ENCODE measurements at regions not wholly inside any gene's neighbourhood (a gene's known extent, or its start where the extent isn't known, plus 50 kb on each side); places are given as distances from the start of the nearest gene placed in this dataset.

DNA sequence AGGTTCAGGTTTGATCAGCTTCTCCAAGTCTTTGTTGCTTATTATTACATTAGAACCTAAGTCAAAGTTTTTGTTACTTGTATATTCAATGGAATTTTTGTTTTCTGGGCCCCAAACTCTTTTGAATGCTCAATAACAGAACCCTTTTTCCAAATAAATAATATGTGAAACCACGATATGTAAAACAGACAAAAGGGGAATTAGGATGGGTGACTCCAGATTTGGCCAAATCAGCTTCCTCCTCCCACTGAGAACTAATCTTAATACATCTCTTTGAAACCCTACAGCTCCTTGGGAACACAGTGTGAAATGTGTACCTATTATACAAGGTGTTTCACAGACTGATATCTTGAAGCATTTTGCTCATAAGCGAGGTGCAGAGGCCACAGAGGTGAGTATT, 67.0 kb upstream of the TNFSF18 start:
- Histone ChIP-seq H3K9me2 (replicated peaks; ENCODE audit: insufficient read depth, low read length) (no peaks in the 10 kb centered on the region), H3K4me3 (ENCODE audit: insufficient read depth, low read length, poor library complexity, severe bottlenecking) (no peak overlapping the region), H3K4me2 (ENCODE audit: low read depth, low read length, poor library complexity, severe bottlenecking) (no peak overlapping the region), H3K9me3 (ENCODE audit: insufficient read depth, low read length) (no peaks in the 10 kb centered on the region), H4K20me1 (ENCODE audit: low read depth, low read length) (no peaks in the 10 kb centered on the region), H3K79me2 (ENCODE audit: insufficient read depth, low read length) (no peaks in the 10 kb centered on the region), H3K9ac (ENCODE audit: low read length) (no peak overlapping the region), H3F3A (ENCODE audit: insufficient read depth) (no peaks in the 10 kb centered on the region), H3K36me3 (ENCODE audit: low read length) (no peaks in the 10 kb centered on the region), H3K27ac (ENCODE audit: low read depth, low read length) (no peak overlapping the region), H3K27me3 (ENCODE audit: low read length) (no peaks in the 10 kb centered on the region), H2AFZ (ENCODE audit: low read depth, low read length, severe bottlenecking) (no peak overlapping the region)
- TF ChIP-seq EZH2phosphoT487 (conservative IDR thresholded peaks at IDR 0.05; ENCODE audit: low read length) (no peak), CTCF (IDR thresholded peaks at IDR 0.05; ENCODE audit: insufficient read depth, low read length, poor library complexity, severe bottlenecking) (no peak)

DNA sequence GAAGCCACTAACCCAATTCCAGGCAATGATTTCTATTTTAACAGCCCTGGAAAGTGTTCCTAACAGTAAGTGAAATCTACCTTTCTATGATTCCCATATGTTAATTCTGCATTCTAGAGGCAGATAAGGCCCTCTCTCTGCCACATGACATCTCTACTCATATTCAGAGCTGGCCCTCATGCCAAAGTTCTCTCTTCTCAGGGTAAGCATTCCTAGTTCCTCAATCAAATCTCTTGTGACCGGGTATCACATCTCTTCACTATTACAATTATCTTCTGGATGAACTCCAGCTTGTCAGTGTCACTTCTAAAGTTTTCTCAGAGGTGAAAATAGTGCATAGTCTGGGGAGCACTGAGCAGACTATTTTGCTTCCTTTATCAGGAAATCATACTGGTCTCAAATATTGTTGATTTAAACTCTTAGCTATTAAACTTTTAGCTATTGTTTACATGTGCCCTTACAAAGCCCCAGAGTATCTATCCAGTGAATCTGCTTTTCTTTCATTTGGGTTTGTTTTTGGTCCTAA, 66.4 kb upstream of the TNFSF18 start:
- Histone ChIP-seq H3F3A (ENCODE audit: insufficient read depth) (no peaks in the 10 kb centered on the region), H3K4me2 (ENCODE audit: low read depth, low read length, poor library complexity, severe bottlenecking) (no peak overlapping the region), H3K79me2 (ENCODE audit: insufficient read depth, low read length) (no peaks in the 10 kb centered on the region), H2AFZ (ENCODE audit: low read depth, low read length, severe bottlenecking) (no peak overlapping the region), H3K4me3 (ENCODE audit: insufficient read depth, low read length, poor library complexity, severe bottlenecking) (no peak overlapping the region), H3K27me3 (ENCODE audit: low read length) (no peaks in the 10 kb centered on the region), H3K9me3 (ENCODE audit: insufficient read depth, low read length) (no peaks in the 10 kb centered on the region), H4K20me1 (ENCODE audit: low read depth, low read length) (no peaks in the 10 kb centered on the region), H3K9me2 (replicated peaks; ENCODE audit: insufficient read depth, low read length) (no peaks in the 10 kb centered on the region), H3K36me3 (ENCODE audit: low read length) (no peaks in the 10 kb centered on the region), H3K27ac (ENCODE audit: low read depth, low read length) (no peak overlapping the region), H3K9ac (ENCODE audit: low read length) (no peak overlapping the region)
- TF ChIP-seq CTCF (IDR thresholded peaks at IDR 0.05; ENCODE audit: insufficient read depth, low read length, poor library complexity, severe bottlenecking) (no peak), EZH2phosphoT487 (conservative IDR thresholded peaks at IDR 0.05; ENCODE audit: low read length) (no peak)

DNA sequence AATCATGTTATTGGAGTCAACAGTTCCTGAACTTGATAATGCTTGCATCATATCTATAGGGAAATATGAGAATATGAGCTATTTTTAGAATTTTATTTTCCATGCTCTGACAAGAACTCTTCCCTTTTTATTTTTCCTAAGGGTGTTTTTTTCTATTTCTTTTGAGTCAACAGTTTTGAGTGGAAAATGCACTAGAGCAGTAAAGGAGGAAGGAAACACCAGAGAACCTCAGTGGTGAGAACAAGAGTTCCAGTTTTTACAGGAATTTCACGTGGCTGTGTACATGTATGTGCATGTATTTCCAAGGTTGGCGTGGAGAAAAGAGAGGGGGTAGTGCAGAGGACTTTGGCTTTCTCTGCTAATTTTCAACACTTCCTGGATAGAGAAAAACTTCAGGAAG, 63.6 kb upstream of the TNFSF18 start:
- Histone ChIP-seq H3F3A (ENCODE audit: insufficient read depth) (no peaks in the 10 kb centered on the region), H3K9me2 (replicated peaks; ENCODE audit: insufficient read depth, low read length) (no peaks in the 10 kb centered on the region), H3K4me2 (ENCODE audit: low read depth, low read length, poor library complexity, severe bottlenecking) (no peak overlapping the region), H2AFZ (ENCODE audit: low read depth, low read length, severe bottlenecking) (no peak overlapping the region), H3K9me3 (ENCODE audit: insufficient read depth, low read length) (no peaks in the 10 kb centered on the region), H3K27ac (ENCODE audit: low read depth, low read length) (no peak overlapping the region), H3K27me3 (ENCODE audit: low read length) (no peaks in the 10 kb centered on the region), H4K20me1 (ENCODE audit: low read depth, low read length) (no peaks in the 10 kb centered on the region), H3K4me3 (ENCODE audit: insufficient read depth, low read length, poor library complexity, severe bottlenecking) (no peak overlapping the region), H3K36me3 (ENCODE audit: low read length) (no peaks in the 10 kb centered on the region), H3K9ac (ENCODE audit: low read length) (no peak overlapping the region), H3K79me2 (ENCODE audit: insufficient read depth, low read length) (no peaks in the 10 kb centered on the region)
- TF ChIP-seq CTCF (IDR thresholded peaks at IDR 0.05; ENCODE audit: insufficient read depth, low read length, poor library complexity, severe bottlenecking), result no peak
